ENCODE measurements at regions not wholly inside any gene's neighbourhood (a gene's known extent, or its start where the extent isn't known, plus 50 kb on each side); places are given as distances from the start of the nearest gene placed in this dataset.

GRCh38 chr3:56929809-56930615, 128.3 kb upstream of the ARHGEF3 start:
- H3K4me2 ChIP-seq (ENCODE audit: insufficient read depth in 1 of 2, low read depth in 2 of 2, low read length in 2 of 2) = no peak overlapping the region
- no peak overlapping the region for H3K18ac ChIP-seq (ENCODE audit: extremely low read depth, low read length)
- H3K9ac ChIP-seq (replicated peaks in 1 of 4; ENCODE audit: extremely low read depth in 1 of 4, low read depth in 3 of 4, low read length in 3 of 4) = no peak overlapping the region
- H3K79me2 ChIP-seq (ENCODE audit: control insufficient read depth in 1 of 2, insufficient read depth in 2 of 2, low read length in 2 of 2) = no peaks in the 10 kb centered on the region
- ChIA-PET POLR2A (ENCODE audit: partially characterized antibody) (no interaction called here), CTCF (ENCODE audit: partially characterized antibody) (no interaction called here)
- no peak overlapping the region for H4K91ac ChIP-seq (replicated peaks; ENCODE audit: insufficient read length, low read length)
- no peak overlapping the region for H2AFZ ChIP-seq (ENCODE audit: low read length)
- H3K4me3 ChIP-seq (ENCODE audit: extremely low read depth in 1 of 4, insufficient read depth in 2 of 4, low read depth in 3 of 4, low read length in 4 of 4) = no peak overlapping the region
- no peaks in the 10 kb centered on the region for H4K20me1 ChIP-seq (replicated peaks in 1 of 2; ENCODE audit: control insufficient read depth in 1 of 2, insufficient read depth in 2 of 2, low read length in 2 of 2)
- no peak overlapping the region for H4K5ac ChIP-seq (ENCODE audit: insufficient read length, low read depth, low read length)
- H3K4ac ChIP-seq (replicated peaks; ENCODE audit: insufficient read length, low read depth, low read length) = no peak overlapping the region
- peaks cover 3 to 13% (median 7%) of the 10 kb centered on the region in 4 experiments; a peak in 5 of 7 replicates for H3K4me1 ChIP-seq (replicated peaks in 1 of 4; ENCODE audit: control insufficient read depth in 3 of 4, insufficient read depth in 4 of 4, low read length in 3 of 4)
- H3K23ac ChIP-seq (ENCODE audit: insufficient read length) = no peak overlapping the region
- 91% methylated on average over 10 of the region's 10 CpGs; no CpG with 5 or more reads in 1 of the 2 experiments for WGBS, 2 experiments (ENCODE audit: extremely low coverage in 1 of 2, insufficient coverage in 1 of 2, insufficient read length in 1 of 2, insufficient replicate concordance in 2 of 2, low coverage in 1 of 2, low lambda C conversion rate in 2 of 2, missing lambda C conversion rate in 1 of 2)
- no peaks in the 10 kb centered on the region for H3K36me3 ChIP-seq (ENCODE audit: control insufficient read depth in 2 of 4, insufficient read depth in 4 of 4, low read length in 3 of 4)
- DNase-seq (ENCODE audit: low read depth in 1 of 2, low spot score in 2 of 2) (no peak), FAIRE-seq (no peak)
- no peaks in the 10 kb centered on the region for H3K27me3 ChIP-seq (replicated peaks in 1 of 4; ENCODE audit: control insufficient read depth in 3 of 4, extremely low read depth in 1 of 4, insufficient read depth in 3 of 4, low read length in 3 of 4)
- no peak overlapping the region for H2BK20ac ChIP-seq (ENCODE audit: low read length)
- no peak overlapping the region for H2BK12ac ChIP-seq (ENCODE audit: low read depth, low read length)
- H3K56ac ChIP-seq (replicated peaks; ENCODE audit: insufficient read length, low read depth, low read length) = no peak overlapping the region
- H2BK15ac ChIP-seq (ENCODE audit: low read length) = no peak overlapping the region; the same call in 1 of the 2 replicates
- no peak overlapping the region for H4K8ac ChIP-seq (ENCODE audit: extremely low read depth, insufficient read depth, low read length)
- no peak overlapping the region for H3K27ac ChIP-seq (ENCODE audit: low read depth, low read length)
- H3K9me3 ChIP-seq (ENCODE audit: insufficient read depth in 2 of 2, low read depth in 1 of 2, low read length in 1 of 2) = peaks cover 0 to 9% of the 10 kb centered on the region in 2 experiments; a peak in 2 of 4 replicates
- no peak overlapping the region for H2BK5ac ChIP-seq (ENCODE audit: low read depth, low read length)
- H2BK120ac ChIP-seq (replicated peaks; ENCODE audit: low read depth, low read length) = no peak overlapping the region
- peak; percentile 51; the same call in 1 of the 2 replicates for TF ChIP-seq TEAD4 (IDR thresholded peaks at IDR 0.05; ENCODE audit: low read depth, low read length)
- TF ChIP-seq, protein P1, sequence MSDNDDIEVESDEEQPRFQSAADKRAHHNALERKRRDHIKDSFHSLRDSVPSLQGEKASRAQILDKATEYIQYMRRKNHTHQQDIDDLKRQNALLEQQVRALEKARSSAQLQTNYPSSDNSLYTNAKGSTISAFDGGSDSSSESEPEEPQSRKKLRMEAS (IDR thresholded peaks at IDR 0.05) = no peak
- no peak overlapping the region for H2AK5ac ChIP-seq (ENCODE audit: low read depth, low read length)
- H3K79me1 ChIP-seq (ENCODE audit: low read depth, low read length) = no peaks in the 10 kb centered on the region
- H3K23me2 ChIP-seq (ENCODE audit: low read depth, low read length) = no peaks in the 10 kb centered on the region
- no peak overlapping the region for H3K14ac ChIP-seq (ENCODE audit: insufficient read length)
